ENCODE measurements at regions not wholly inside any gene's neighbourhood (a gene's known extent, or its start where the extent isn't known, plus 50 kb on each side); places are given as distances from the start of the nearest gene placed in this dataset.
"Not testable (repeated sequence)": the region's sequence is repeated elsewhere in the genome, so short reads cannot be mapped to it uniquely, and the experiment has no call there.

GRCh38 chr1:172726740-172727139 is 67.8 kb downstream of the FASLG start:
- Mint-ChIP-seq H3K27ac (peak overlapping the region in 1 of 8 donors; percentile 47), H3K27me3 (no peaks in the 10 kb centered on the region), H3K4me1 (peaks cover 24 to 45% (median 29%) of the 10 kb centered on the region in 3 donors), H3K4me3 (no peak overlapping the region), H3K9me3 (peaks cover 0 to 13% (median 6%) of the 10 kb centered on the region in 5 donors), H3K36me3 (peaks cover 0 to 24% (median 0%) of the 10 kb centered on the region in 3 donors)
- Histone ChIP-seq H3K27ac (ENCODE audit: low read depth, low read length) (no peak overlapping the region), H3K36me3 (ENCODE audit: insufficient read depth, low read length) (no peaks in the 10 kb centered on the region), H3K27me3 (ENCODE audit: insufficient read depth, low read length, poor library complexity, severe bottlenecking) (no peaks in the 10 kb centered on the region), H3K4me1 (ENCODE audit: insufficient read depth, low read length) (no peaks in the 10 kb centered on the region), H3K4me3 (ENCODE audit: low read length) (no peak overlapping the region), H3K9me3 (ENCODE audit: low read length) (peaks cover 4% of the 10 kb centered on the region)
- CTCF ChIA-PET, result interaction anchor here (0.8 to 2.8 kb wide), 6 partner anchors 15 to 117 kb away, joined by 3 to 12 read pairs (median 5); partner anchors contain the start of gene FASLG
- POLR2A ChIA-PET, result no interaction called here
- no peak for DNase-seq

GRCh38 chr1:172727275-172727857 is 68.5 kb downstream of the FASLG start:
- DNase-seq, result no peak
- ChIA-PET POLR2A (no interaction called here), CTCF (interaction anchor here (0.8 to 2.8 kb wide), 11 partner anchors 8 to 277 kb away, joined by 3 to 12 read pairs (median 5); partner anchors contain the start of gene FASLG)
- Histone ChIP-seq H3K4me3 (ENCODE audit: low read length) (no peak overlapping the region), H3K27me3 (ENCODE audit: insufficient read depth, low read length, poor library complexity, severe bottlenecking) (no peaks in the 10 kb centered on the region), H3K36me3 (ENCODE audit: insufficient read depth, low read length) (no peaks in the 10 kb centered on the region), H3K4me1 (ENCODE audit: insufficient read depth, low read length) (no peaks in the 10 kb centered on the region), H3K9me3 (ENCODE audit: low read length) (peaks cover 4% of the 10 kb centered on the region), H3K27ac (ENCODE audit: low read depth, low read length) (no peak overlapping the region)
- Mint-ChIP-seq H3K4me1 (peaks cover 24 to 45% (median 29%) of the 10 kb centered on the region in 3 donors), H3K4me3 (no peak overlapping the region), H3K36me3 (peaks cover 0 to 24% (median 0%) of the 10 kb centered on the region in 3 donors), H3K9me3 (peaks cover 0 to 13% (median 6%) of the 10 kb centered on the region in 5 donors), H3K27me3 (peaks cover 0 to 3% of the 10 kb centered on the region in 2 donors), H3K27ac (peak overlapping the region in 1 of 8 donors; percentile 38)

- peaks cover 0 to 13% (median 6%) of the 10 kb centered on the region in 5 donors for H3K9me3 Mint-ChIP-seq
- POLR2A ChIA-PET, result no interaction called here
- no peaks in the 10 kb centered on the region for H3K36me3 ChIP-seq (ENCODE audit: insufficient read depth, low read length)
- peaks cover 0 to 3% of the 10 kb centered on the region in 2 donors for H3K27me3 Mint-ChIP-seq
- H3K9me3 ChIP-seq (ENCODE audit: low read length), result peaks cover 4% of the 10 kb centered on the region
- H3K4me1 Mint-ChIP-seq, result peaks cover 24 to 45% (median 29%) of the 10 kb centered on the region in 3 donors
- CTCF ChIA-PET, result interaction anchor here (0.8 to 2.8 kb wide), 11 partner anchors 8 to 278 kb away, joined by 3 to 12 read pairs (median 5); partner anchors contain the start of gene FASLG
- H3K27me3 ChIP-seq (ENCODE audit: insufficient read depth, low read length, poor library complexity, severe bottlenecking), result no peaks in the 10 kb centered on the region
- H3K4me3 ChIP-seq (ENCODE audit: low read length), result no peak overlapping the region
- peaks cover 0 to 24% (median 0%) of the 10 kb centered on the region in 3 donors for H3K36me3 Mint-ChIP-seq
- H3K4me1 ChIP-seq (ENCODE audit: insufficient read depth, low read length), result no peaks in the 10 kb centered on the region
- H3K27ac Mint-ChIP-seq, result peak overlapping the region in 2 of 8 donors; percentile 3 to 27
- DNase-seq, result peak in 4 of 5 donors; percentile 26 to 57 (median 40)
- no peak overlapping the region for H3K27ac ChIP-seq (ENCODE audit: low read depth, low read length)
- H3K4me3 Mint-ChIP-seq, result no peak overlapping the region
Observed at GRCh38 chr1:172727956-172728603, 69.2 kb downstream of the FASLG start.

DNA sequence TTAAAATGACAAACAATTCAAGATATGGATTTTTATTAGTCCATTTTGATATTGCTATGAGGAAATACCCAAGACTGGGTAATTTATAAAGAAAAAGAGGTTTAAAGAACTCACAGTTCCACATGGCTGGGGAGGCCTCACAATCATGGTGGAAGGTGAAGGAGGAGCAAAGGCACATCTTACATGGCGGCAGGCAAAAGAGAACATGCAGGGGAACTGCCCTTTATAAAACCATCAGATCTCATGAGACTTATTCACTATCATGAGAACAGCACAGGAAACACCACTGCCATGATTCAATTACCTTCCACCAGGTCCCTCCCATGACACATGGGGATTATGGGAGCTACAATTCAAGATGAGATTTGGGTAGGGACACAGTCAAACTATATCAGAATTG is 69.8 kb downstream of the FASLG start:
- POLR2A ChIA-PET, result not testable (repeated sequence)

GRCh38 chr1:172732427-172732826 is 73.5 kb downstream of the FASLG start:
- peaks cover 0 to 13% (median 6%) of the 10 kb centered on the region in 5 donors for H3K9me3 Mint-ChIP-seq
- no peak for DNase-seq
- ChIA-PET POLR2A (no interaction called here), CTCF (interaction anchor here (0.7 to 2.8 kb wide), 2 partner anchors 10 to 35 kb away, joined by 3 to 9 read pairs; no protein-coding TSS in a partner anchor)
- Histone ChIP-seq H3K4me1 (ENCODE audit: insufficient read depth, low read length) (no peaks in the 10 kb centered on the region), H3K27ac (ENCODE audit: low read depth, low read length) (no peak overlapping the region), H3K36me3 (ENCODE audit: insufficient read depth, low read length) (no peaks in the 10 kb centered on the region), H3K27me3 (ENCODE audit: insufficient read depth, low read length, poor library complexity, severe bottlenecking) (no peaks in the 10 kb centered on the region), H3K9me3 (ENCODE audit: low read length) (peaks cover 4% of the 10 kb centered on the region), H3K4me3 (ENCODE audit: low read length) (no peak overlapping the region)
- peaks cover 0 to 3% of the 10 kb centered on the region in 2 donors for H3K27me3 Mint-ChIP-seq
- no peak overlapping the region for H3K27ac Mint-ChIP-seq
- H3K36me3 Mint-ChIP-seq, result peaks cover 0 to 24% (median 0%) of the 10 kb centered on the region in 3 donors
- H3K4me3 Mint-ChIP-seq, result no peak overlapping the region
- H3K4me1 Mint-ChIP-seq, result peaks cover 4 to 9% (median 7%) of the 10 kb centered on the region in 3 donors

More for the DNA sequence above, 69.8 kb downstream of the FASLG start:
- Mint-ChIP-seq H3K4me1 (peaks cover 24 to 45% (median 29%) of the 10 kb centered on the region in 3 donors), H3K9me3 (peaks cover 0 to 13% (median 6%) of the 10 kb centered on the region in 5 donors), H3K36me3 (peaks cover 0 to 24% (median 0%) of the 10 kb centered on the region in 3 donors)
- H3K27ac Mint-ChIP-seq; H3K4me3 Mint-ChIP-seq; H3K36me3 ChIP-seq (ENCODE audit: insufficient read depth, low read length); H3K4me3 ChIP-seq (ENCODE audit: low read length); H3K27ac ChIP-seq (ENCODE audit: low read depth, low read length); H3K27me3 Mint-ChIP-seq; DNase-seq; H3K9me3 ChIP-seq (ENCODE audit: low read length); H3K27me3 ChIP-seq (ENCODE audit: insufficient read depth, low read length, poor library complexity, severe bottlenecking); H3K4me1 ChIP-seq (ENCODE audit: insufficient read depth, low read length): not testable (repeated sequence)
- CTCF ChIA-PET, result interaction anchor here (1.5 to 2.4 kb wide), 3 partner anchors 9 to 91 kb away, joined by 4 to 8 read pairs (median 6); no protein-coding TSS in a partner anchor

GRCh38 chr1:172733815-172734214 is 74.9 kb downstream of the FASLG start:
- H3K9me3 Mint-ChIP-seq, result peaks cover 0 to 7% (median 2%) of the 10 kb centered on the region in 5 donors
- Histone ChIP-seq H3K4me1 (ENCODE audit: insufficient read depth, low read length) (no peaks in the 10 kb centered on the region), H3K9me3 (ENCODE audit: low read length) (no peaks in the 10 kb centered on the region), H3K4me3 (ENCODE audit: low read length) (no peak overlapping the region), H3K27ac (ENCODE audit: low read depth, low read length) (no peak overlapping the region), H3K36me3 (ENCODE audit: insufficient read depth, low read length) (no peaks in the 10 kb centered on the region), H3K27me3 (ENCODE audit: insufficient read depth, low read length, poor library complexity, severe bottlenecking) (no peaks in the 10 kb centered on the region)
- H3K36me3 Mint-ChIP-seq, result peaks cover 0 to 19% (median 0%) of the 10 kb centered on the region in 3 donors
- peaks cover 0 to 3% of the 10 kb centered on the region in 2 donors for H3K27me3 Mint-ChIP-seq
- H3K27ac Mint-ChIP-seq, result no peak overlapping the region
- POLR2A ChIA-PET, result no interaction called here
- DNase-seq, result no peak
- CTCF ChIA-PET, result no interaction called here
- H3K4me3 Mint-ChIP-seq, result no peak overlapping the region
- no peaks in the 10 kb centered on the region for H3K4me1 Mint-ChIP-seq

DNA sequence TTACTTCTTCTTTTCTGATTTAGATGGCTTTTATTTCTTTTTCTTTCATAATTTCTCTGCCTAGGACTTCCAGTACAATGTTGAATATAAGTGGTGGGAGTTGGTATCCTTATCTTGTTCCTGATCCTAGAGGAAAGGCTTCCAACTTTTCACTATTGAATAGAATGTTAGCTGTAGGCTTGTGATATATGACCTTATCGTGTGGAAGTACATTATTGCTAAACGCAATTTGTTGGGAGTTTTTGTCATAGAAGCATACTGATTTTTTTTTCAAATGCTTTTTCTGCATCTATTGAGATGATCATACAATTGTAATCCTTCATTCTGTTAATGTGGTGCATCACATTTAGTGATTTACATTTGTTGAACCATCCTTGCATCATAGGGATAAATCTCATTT is 79.5 kb downstream of the FASLG start:
- H3K4me3 Mint-ChIP-seq, result no peak overlapping the region
- H3K4me1 Mint-ChIP-seq, result peaks cover 2 to 6% (median 4%) of the 10 kb centered on the region in 3 donors
- H3K36me3 ChIP-seq (ENCODE audit: insufficient read depth, low read length), result no peaks in the 10 kb centered on the region
- H3K27ac ChIP-seq (ENCODE audit: low read depth, low read length), result no peak overlapping the region
- H3K27ac Mint-ChIP-seq, result no peak overlapping the region
- H3K27me3 Mint-ChIP-seq, result peaks cover 4 to 6% of the 10 kb centered on the region in 2 donors
- H3K27me3 ChIP-seq (ENCODE audit: insufficient read depth, low read length, poor library complexity, severe bottlenecking), result no peaks in the 10 kb centered on the region
- H3K9me3 ChIP-seq (ENCODE audit: low read length), result no peaks in the 10 kb centered on the region
- no peaks in the 10 kb centered on the region for H3K4me1 ChIP-seq (ENCODE audit: insufficient read depth, low read length)
- H3K36me3 Mint-ChIP-seq, result no peaks in the 10 kb centered on the region
- H3K4me3 ChIP-seq (ENCODE audit: low read length), result no peak overlapping the region
- ChIA-PET CTCF (no interaction called here), POLR2A (no interaction called here)
- DNase-seq, result no peak
- H3K9me3 Mint-ChIP-seq, result no peaks in the 10 kb centered on the region

All from CD8-positive, alpha-beta memory T cell (primary cell).